ENCODE measurements at regions not wholly inside any gene's neighbourhood (a gene's known extent, or its start where the extent isn't known, plus 50 kb on each side); places are given as distances from the start of the nearest gene placed in this dataset.

DNA sequence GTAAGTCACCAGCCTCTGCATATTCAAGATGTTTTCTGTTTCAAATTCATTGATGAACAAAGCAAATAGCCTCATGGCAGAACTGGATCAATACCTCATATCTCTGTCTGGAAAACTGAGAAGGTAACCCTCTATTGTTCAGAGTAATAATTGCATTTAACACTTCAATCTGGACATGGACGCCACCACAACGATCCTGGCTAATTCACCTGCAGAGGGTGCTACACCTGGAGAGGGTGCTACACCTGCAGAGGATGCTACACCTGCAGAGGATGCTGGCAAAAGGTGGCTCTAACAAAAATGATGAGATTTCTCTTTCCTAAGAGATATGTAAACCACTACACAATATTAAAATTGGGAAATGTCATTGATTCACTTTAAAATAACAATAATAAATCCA is 183.1 kb upstream of the HNRNPA3 start:
- peaks cover 3% of the 10 kb centered on the region; the same call in 1 of the 2 replicates for H3K27me3 Mint-ChIP-seq (ENCODE audit: insufficient read depth)
- TF ChIP-seq, protein P1, sequence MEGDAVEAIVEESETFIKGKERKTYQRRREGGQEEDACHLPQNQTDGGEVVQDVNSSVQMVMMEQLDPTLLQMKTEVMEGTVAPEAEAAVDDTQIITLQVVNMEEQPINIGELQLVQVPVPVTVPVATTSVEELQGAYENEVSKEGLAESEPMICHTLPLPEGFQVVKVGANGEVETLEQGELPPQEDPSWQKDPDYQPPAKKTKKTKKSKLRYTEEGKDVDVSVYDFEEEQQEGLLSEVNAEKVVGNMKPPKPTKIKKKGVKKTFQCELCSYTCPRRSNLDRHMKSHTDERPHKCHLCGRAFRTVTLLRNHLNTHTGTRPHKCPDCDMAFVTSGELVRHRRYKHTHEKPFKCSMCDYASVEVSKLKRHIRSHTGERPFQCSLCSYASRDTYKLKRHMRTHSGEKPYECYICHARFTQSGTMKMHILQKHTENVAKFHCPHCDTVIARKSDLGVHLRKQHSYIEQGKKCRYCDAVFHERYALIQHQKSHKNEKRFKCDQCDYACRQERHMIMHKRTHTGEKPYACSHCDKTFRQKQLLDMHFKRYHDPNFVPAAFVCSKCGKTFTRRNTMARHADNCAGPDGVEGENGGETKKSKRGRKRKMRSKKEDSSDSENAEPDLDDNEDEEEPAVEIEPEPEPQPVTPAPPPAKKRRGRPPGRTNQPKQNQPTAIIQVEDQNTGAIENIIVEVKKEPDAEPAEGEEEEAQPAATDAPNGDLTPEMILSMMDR (IDR thresholded peaks at IDR 0.05) = no peak

DNA sequence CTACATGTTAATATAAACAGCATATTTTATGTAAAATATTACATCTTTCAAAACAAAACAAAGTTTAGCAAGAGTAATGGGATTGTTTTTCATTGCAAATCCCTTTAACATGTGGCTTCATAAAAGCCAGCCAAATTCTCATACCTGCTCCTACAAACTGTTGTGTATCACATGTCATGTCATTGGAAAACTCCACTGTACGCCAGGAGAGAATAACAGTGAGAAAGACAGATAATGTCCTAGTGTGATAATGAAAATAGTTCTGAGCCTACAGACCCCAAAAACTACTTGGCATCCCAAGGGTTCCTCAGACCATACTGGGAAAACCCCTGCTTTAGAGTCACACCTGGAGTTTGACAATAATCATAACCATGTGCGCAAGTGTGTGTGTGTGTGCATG is 182.7 kb upstream of the HNRNPA3 start:
- Mint-ChIP-seq H3K4me1 (ENCODE audit: low read depth) (no peaks in the 10 kb centered on the region), H3K36me3 (ENCODE audit: low read depth) (no peaks in the 10 kb centered on the region), H3K9me3 (no peaks in the 10 kb centered on the region), H3K4me3 (no peak overlapping the region), H3K27me3 (ENCODE audit: insufficient read depth) (peaks cover 3% of the 10 kb centered on the region; the same call in 1 of the 2 replicates), H3K27ac (no peak overlapping the region)
- TF ChIP-seq, protein P1 (IDR thresholded peaks at IDR 0.05) = no peak
- DNase-seq = no peak

More for the DNA sequence above, 183.1 kb upstream of the HNRNPA3 start:
- no peaks in the 10 kb centered on the region for H3K36me3 Mint-ChIP-seq (ENCODE audit: low read depth)
- no peak for DNase-seq
- H3K27ac Mint-ChIP-seq = no peak overlapping the region
- H3K4me1 Mint-ChIP-seq (ENCODE audit: low read depth) = no peaks in the 10 kb centered on the region
- H3K4me3 Mint-ChIP-seq = no peak overlapping the region
- H3K9me3 Mint-ChIP-seq = no peaks in the 10 kb centered on the region

DNA sequence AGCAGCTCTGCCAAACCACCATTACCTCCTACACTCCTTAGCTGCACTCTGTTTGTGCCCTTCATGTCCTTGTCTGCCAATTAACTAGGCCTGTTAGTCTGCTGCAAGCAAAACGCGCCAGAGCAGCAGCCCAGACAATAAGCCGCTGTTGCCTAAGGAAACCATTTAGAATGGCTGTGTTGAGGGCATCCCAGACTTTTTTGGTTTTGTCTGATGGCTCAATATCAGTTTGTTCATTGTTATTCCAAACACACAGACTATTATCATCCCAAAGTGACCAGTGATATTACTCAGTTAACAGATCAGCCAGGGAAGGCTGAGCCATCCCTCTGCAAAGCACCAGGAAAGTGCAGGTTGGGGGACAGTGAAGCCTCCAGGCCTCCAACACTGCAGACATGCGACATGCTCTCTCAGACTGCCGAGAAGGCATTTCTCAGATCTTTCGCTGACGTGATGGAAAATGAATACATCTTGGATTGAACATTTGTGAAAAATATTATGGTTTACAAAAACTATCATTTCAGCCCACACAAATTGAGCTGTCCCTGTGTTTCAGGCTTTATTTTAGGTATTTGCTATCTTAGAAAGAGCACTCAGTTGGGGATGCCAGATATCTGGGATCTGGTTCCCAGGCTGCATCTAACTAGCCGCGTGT is 182.0 kb upstream of the HNRNPA3 start:
- no peak for DNase-seq
- H3K9me3 Mint-ChIP-seq = no peaks in the 10 kb centered on the region
- TF ChIP-seq, protein P1 (IDR thresholded peaks at IDR 0.05) = no peak
- H3K4me1 Mint-ChIP-seq (ENCODE audit: low read depth) = no peaks in the 10 kb centered on the region
- H3K4me3 Mint-ChIP-seq = no peak overlapping the region
- H3K36me3 Mint-ChIP-seq (ENCODE audit: low read depth) = no peaks in the 10 kb centered on the region
- no peak overlapping the region for H3K27ac Mint-ChIP-seq
- H3K27me3 Mint-ChIP-seq (ENCODE audit: insufficient read depth) = peaks cover 4% of the 10 kb centered on the region; the same call in 1 of the 2 replicates

DNA sequence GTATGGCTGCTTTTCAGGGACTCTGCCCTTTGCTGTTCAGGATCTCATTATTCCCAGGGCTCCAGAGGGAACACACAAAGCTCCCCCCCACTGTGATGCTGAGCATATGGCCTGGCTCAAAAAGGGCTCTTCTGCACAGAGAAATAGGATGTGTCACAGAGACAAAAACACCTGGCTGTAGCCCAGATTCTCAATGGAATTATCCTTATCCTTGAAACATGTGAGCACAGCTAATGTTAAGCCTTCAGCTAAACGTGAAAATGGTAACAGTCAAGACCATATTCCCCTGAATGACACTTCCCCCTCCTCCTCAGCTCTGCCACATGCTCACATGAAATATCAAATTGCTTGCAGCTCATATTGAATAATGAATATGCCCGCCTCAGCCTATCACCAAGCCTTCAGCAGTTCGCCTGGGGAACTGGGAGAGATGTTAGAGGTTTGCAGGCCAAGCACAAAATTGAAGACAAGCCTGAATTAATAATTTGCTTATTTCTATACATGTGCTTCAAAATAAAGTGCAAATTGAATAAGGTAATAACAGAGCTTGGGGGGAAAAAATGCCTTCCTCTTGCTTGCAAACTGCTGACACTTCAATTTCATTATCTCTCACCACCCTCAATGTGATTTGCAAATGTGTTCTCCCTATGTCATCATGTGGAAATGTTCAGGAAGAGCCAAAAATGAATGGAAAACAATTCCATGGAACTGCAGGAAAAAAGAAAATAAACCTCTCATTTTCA is 181.0 kb upstream of the HNRNPA3 start:
- no peaks in the 10 kb centered on the region for H3K9me3 Mint-ChIP-seq
- DNase-seq = no peak
- no peaks in the 10 kb centered on the region for H3K36me3 Mint-ChIP-seq (ENCODE audit: low read depth)
- H3K4me1 Mint-ChIP-seq (ENCODE audit: low read depth) = no peaks in the 10 kb centered on the region
- no peak overlapping the region for H3K27ac Mint-ChIP-seq
- TF ChIP-seq, protein P1 (IDR thresholded peaks at IDR 0.05) = no peak
- H3K4me3 Mint-ChIP-seq = no peak overlapping the region
- H3K27me3 Mint-ChIP-seq (ENCODE audit: insufficient read depth) = peaks cover 4% of the 10 kb centered on the region; the same call in 1 of the 2 replicates

DNA sequence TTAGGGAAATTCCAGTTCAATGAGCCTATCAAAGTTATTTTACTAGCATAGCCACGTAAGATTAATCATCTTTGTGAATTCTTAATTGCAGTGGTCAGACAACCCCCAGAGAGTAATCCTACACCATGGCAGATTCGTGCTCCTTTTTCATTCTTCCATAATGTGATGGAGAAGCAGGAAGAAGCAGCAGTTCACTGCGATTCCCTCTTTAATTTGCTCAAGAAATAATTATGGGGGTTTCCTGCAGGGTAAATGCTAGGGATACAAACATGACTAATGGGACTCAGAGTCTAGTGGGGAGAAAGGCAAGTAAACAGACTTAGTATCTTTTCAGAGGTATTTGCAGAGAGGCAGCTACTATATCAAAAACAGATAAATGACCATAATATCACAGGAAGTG is 175.8 kb upstream of the HNRNPA3 start:
- H3K9me3 Mint-ChIP-seq = no peaks in the 10 kb centered on the region
- no peak overlapping the region for H3K4me3 Mint-ChIP-seq
- H3K27ac Mint-ChIP-seq = no peak overlapping the region
- no peaks in the 10 kb centered on the region for H3K4me1 Mint-ChIP-seq (ENCODE audit: low read depth)
- TF ChIP-seq, protein P1 (IDR thresholded peaks at IDR 0.05) = no peak
- peaks cover 1% of the 10 kb centered on the region; the same call in 1 of the 2 replicates for H3K27me3 Mint-ChIP-seq (ENCODE audit: insufficient read depth)
- DNase-seq = no peak
- no peaks in the 10 kb centered on the region for H3K36me3 Mint-ChIP-seq (ENCODE audit: low read depth)
